HG03097 (cell line): ENCODE measurements at regions not wholly inside any gene's neighbourhood (a gene's known extent, or its start where the extent isn't known, plus 50 kb on each side); places are given as distances from the start of the nearest gene placed in this dataset.
"Not testable (repeated sequence)": the region's sequence is repeated elsewhere in the genome, so short reads cannot be mapped to it uniquely, and the experiment has no call there.

ENCODE experiments used
- ATAC-seq: cut with Tn5 transposase; IDR thresholded peaks from one replicate; pipeline ENCODE4 v1.9.1; 2021; ENCODE audit not compliant: unreplicated experiment, low FRiP score

DNA sequence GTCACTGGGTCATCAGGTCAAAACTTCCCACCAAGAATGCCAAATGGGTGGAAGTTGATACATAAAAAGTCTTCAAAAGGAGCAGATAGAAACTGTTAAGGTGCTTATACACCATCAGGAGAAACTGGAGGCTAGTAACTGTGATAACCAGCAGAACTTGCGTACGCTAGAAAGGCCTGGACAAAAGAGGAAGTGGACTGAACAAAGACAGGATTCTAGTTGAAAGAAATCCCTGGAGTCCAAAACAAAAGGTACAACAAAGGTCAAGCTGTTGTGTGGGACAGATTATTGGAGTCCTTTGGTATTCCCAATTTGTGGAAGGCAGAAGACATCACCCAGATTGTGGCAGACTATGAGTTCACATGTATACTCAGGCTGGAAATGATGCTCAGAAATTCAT lies 215.8 kb upstream of the PBX1 start:
- ATAC-seq = no peak

DNA sequence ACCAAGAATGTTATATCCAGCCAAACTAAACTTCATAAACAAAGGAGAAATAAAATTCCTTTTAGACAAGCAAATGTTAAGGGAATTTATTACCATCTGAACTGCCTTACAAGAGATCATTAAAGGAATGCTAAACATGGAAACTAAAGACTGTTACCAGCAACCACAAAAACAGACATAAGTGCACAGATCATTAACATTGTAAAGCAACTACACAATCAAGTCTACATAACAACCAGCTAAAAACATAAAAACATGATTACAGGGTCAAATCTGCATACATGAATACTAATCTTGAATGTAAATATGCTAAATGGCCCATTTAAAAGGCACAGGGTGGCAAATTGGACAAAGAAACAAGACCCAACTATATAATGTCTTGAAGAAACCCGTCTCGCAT lies 211.0 kb upstream of the PBX1 start:
- no peak for ATAC-seq

DNA sequence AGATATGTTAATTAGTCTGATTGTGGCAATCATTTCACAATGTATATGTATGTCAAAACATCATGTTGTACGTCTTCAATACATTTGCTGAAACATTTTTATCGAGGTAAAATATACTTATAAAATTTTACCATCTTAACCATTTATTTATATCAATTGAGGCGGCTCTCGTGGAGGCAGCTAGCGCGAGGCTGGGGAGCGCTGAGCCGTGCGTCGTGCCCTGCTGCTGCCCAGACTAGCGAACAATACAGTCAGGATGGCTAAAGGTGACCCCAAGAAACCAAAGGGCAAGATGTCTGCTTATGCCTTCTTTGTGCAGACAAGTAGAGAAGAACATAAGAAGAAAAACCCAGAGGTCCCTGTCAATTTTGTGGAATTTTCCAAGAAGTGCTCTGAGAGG lies 202.5 kb upstream of the PBX1 start:
- ATAC-seq = no peak

DNA sequence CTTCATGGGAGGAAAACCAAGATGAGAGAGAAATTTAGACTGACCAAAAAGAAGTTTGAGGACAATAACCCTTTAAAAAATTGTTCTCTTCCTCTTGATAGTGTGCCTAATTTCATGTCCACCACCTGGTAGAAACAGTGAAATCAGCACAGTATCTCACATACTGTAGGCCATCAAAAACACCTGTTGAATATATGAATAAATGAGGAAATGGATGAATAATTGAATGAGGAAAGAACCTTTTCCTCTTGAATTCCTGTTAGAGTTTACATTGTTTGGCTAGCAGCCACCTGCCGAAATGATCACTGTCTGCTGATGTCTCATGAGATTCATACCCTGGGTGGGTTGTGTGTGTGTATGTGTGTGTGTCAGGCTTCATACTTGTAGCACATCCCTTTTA lies 198.7 kb upstream of the PBX1 start:
- no peak for ATAC-seq

DNA sequence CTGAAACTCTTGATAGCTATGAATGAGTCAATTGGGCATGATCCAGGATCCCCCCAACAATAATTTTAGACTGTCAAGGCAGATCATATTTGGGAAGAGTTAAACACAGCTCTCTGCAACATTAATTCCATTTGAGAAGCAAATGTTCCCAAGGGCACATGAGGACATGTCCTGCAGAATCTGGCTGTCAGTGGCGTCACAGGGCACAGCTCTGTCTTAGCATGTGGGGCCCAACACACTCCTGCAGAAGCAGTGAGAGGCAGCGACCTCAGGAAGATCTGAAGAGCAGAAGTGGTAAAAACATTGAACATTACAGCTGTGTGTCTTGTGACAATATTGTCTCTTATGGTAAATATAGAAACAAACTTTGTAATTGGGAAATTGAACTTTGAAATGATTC lies 197.1 kb upstream of the PBX1 start:
- no peak for ATAC-seq

DNA sequence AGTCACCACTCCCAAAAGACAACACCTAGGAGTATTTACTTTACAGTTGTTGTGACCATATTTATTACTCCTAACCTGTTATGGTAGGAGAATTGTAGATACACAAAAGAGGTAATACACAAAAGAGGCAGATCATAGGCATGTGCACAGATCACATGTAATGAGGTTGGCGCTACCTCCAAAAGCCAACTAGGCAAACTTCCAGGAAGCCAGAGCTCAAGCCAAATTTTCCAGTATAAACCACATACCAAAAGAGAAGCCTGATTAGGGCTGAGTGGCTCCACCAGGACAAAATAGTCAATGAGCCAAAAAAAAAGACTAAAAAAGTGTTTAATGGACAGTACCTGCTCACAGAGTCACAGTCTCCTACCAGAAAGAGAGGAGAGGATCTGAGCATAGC lies 195.0 kb upstream of the PBX1 start:
- no peak for ATAC-seq

DNA sequence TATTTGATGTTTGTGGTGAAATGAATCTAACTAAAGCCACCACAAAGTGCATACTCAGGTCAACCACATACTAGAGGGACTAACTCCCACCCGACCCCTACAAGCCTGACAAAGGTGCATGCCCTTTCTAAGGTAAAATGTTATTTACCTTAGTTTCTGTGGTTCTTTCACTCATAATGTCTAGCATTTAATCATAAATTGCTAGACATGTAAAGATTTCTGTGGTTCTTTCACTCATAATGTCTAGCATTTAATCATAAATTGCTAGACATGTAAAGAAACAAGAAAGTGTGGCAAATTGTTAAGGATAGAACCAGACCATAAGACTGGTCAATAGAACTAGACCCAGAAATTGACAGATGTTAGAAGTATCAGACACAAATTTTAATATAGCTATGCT lies 193.0 kb upstream of the PBX1 start:
- no peak for ATAC-seq

DNA sequence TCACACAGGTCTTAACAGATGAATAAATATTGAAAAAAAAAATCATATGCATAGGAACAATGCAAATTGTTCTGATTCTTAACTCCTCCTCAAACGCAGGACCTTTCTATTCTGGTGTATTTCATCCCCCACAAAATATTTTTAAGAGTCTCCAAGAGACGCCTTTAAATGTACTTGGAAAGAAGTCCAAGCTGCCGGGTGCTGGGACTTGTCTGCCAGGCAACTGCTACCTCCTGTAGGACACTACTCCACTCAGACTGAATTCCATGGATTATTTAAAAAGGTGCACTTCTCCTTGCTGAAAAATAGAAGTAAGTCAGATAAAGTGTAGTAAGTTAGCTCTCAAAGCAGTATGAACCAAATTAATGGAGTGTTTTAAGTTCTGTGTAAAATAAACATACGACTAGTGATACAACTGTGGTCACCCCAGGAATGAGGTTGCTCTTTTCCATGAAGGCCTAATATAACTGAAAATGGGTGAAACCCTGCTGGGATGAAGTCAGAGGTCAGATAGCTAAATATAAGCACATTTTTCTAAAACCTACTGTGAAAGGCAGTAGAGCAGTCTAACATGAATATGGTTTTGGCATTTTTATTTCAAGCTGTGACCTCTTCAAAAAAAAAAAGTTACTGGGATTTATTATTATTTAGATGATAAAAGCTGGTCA lies 189.2 kb upstream of the PBX1 start:
- ATAC-seq = no peak

DNA sequence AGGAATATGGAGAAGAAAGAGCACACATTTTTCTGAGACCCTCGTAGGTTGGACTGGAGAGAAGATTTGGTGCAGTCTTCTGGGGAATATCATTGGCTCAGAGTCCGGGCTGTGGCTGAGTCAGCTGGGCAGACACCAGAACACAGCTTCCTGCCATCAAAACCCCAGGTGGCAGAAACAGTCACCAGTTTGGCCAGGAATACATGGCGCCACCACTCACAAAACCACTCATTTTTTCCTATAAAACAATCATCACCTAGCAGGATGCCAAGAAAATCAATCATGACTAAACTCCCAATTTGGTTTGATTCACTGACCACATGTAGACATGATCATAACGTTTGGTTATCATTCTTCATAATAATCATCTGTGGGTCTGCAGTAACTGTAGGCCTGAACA lies 178.1 kb upstream of the PBX1 start:
- no peak for ATAC-seq

DNA sequence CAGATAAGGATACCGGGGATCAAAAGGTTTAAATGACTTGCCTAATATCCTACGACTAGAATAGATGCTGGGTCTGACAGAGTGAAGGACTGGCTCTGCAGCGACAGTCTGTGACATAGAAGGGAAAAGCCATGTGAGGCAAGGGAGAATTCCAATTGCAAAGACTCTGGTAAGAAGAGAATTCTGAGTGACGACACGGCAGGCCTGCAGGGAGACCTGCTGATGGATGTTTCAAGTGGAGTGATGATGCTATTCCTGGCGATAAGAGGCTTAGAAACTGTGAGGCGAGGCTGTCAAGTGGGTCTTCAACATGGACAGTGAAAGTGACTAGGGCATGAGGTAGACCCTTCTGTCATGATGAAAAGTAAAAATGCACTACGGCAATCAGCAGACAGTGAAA lies 176.6 kb upstream of the PBX1 start:
- ATAC-seq = no peak

DNA sequence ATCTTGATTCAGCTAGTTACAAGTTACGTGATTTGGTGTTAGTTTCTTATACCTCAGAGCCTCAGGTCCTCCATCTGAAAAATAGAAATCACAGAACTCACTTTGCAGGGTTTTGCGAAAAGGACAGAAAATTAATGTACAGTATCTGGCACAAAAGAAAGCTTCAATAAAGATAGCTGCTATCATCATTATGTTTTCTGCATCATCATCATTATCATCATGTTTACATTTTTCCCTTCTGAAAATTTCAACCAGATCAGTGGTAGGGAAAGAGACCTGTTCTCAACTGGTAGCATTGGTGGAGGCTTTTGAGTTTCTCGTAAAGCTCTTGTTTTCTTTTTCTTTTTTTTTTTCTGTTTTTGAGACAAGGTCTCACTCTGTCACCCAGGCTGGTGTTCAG lies 174.7 kb upstream of the PBX1 start:
- ATAC-seq = no peak

DNA sequence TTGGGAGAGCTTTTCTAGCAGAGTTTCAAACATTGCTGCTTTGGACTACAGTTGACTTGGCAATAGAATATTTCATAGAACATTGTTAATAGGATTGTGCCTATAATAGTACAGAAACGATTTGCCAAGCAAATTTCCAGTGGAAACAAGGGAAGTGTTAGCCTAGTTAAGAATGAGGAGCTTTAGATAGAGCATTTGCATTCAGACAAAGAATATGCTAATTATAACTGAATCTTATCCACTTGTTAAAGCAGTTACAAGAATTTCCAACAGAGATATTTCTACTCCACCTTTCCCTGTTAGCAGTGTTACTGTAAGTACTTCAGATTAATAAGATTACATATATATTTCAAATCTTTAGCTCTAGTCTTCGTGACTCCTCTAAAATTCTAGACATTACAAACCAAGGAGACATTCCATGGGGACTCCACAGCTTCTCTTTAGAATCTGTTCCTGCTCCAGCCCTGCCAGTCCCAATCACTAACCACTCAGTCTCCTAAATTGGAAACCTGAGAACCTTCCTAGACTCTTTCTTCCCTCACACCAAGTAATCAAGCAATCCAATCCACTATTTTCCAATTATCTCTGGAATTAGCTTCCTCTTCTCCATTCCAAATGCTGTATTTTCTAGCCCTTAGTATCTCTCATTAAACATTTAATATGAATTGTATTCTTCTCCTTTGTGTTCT lies 141.8 kb upstream of the PBX1 start:
- no peak for ATAC-seq

DNA sequence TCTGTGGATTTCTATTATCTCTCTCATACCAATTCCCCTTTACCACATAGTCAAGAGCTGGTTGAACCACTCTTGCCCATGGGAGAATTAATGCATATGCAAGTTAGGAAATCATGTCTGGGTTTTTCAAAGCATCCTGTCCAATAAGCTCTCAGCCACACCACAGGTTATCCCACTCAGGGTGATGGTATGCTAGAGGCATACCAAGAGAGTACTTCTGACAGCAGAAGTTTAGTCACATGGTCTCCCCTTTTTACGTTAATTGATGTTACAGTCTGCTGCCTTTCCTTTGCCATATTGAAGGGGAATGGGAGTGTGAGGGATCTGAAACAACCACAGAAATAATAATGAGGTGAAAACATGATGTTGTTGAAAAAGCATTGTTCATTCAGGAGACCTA lies 135.8 kb upstream of the PBX1 start:
- no peak for ATAC-seq

DNA sequence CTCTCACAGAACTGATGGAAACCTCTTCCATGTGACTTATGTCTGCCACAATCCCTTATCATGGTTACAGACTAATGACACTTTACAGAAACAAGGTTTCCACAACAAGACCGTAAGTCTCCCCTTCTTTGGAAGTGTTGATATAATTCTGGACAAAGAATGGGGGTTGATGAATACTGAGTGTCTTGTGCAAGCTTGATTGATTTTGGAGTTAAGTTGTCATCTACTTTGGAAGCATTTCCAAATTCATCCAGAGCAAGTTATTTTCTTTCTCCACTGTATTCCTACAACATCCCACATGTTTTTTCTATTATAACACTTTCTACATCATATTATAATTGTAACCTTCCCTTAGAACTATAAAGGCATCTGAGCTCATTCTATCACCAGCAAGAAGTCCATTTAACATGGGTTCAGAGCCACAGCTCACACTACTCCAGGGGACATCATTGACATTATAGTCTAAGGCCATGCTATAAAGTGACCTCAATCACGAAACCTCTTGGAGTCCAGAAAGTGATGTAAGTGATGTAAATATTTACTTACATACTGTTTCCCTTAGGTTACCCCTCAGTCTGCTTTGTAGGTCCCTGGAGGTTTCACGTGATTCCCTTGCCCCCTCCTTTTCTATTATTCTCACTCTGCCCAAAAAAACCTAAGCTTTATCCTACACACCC lies 125.7 kb upstream of the PBX1 start:
- no peak for ATAC-seq

DNA sequence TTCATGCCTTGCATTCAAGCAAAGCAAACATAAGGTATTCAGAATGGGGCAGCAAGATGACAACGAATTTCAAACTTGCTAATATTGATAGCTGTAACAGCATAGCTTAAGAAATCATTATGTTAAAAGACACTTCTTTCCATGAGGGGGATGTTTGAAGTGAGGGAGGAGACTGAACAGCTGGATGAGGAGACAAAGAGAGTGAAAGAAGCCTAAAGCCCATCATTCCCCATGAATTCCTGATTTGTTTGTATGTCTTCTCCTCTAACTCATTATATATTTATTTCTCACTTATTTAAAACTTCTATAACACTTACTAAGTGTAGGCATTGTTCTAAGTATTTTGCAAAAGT lies 125.2 kb upstream of the PBX1 start:
- no peak for ATAC-seq

DNA sequence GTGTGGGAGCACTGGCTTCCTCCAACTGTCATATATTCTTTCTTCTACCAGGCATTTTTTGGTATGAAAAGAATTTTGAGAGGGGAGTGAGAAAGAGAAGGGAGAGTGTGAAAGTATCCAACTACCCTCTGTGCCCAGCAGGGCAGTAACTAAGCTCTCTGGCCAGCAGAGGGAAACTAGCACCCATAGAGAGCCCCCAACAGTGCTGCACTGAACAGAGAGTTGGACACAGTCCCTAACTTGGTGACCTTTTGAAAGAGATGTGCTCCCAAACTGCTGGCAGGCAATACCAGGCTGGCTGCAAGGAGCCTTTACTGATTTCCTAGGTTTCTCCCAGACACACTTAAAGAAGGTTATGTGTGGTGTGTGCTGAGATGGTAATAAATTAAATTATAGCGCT lies 118.8 kb upstream of the PBX1 start:
- ATAC-seq = no peak

DNA sequence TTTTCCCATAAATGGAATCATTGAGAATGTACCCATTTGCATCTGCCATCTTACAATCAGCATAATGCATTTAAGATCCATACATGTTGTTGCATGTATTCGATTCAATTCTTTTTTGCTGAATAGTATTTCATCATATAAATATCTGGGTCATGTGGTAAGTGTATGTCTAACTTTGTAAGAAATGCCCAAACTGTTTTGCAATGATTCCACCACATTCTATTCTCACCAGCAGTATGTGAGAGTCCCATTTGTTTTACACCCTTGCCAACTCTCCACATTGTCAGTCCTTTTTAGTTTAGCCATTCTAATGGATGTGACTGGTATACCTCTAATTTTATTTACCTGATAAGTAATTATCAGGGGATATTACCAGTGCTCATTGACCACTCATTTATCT lies 115.8 kb upstream of the PBX1 start:
- ATAC-seq = no peak

DNA sequence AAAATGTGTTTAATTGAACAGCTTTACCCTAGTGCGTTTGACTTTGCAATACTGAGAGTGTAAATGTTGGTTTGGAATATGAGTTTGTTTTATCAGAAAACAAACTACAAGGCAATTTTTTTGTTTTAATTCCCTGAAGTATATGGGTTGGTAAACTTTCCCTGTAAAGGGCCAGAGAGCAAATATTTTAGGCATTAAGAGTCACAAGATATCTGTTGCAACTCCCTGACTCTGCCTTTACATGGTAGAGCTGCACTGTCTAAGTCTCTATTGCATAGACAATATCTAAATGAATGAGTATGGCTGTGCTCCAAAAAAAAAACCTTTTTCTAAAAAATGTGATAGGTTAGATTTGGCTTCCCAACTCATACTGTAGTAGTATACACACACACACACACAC lies 115.1 kb upstream of the PBX1 start:
- no peak for ATAC-seq

DNA sequence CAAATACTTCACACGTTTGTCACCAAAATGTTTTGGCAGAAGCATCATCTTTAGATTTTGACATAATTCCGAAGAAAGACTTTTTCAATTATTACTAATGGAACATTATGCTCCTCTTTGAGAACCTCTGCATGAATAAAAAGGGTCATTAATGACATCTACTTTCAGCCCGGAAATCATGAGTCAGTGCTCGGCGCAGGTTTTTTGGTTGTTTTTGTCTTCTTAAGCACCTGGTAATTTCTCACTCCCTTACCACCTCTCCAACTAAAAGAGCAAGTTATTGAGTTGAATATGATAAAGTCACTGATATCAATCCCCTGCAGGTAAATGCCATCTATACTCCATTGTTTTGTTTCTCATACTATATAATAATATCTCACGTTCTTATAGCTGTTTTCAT lies 113.0 kb upstream of the PBX1 start:
- ATAC-seq = no peak

DNA sequence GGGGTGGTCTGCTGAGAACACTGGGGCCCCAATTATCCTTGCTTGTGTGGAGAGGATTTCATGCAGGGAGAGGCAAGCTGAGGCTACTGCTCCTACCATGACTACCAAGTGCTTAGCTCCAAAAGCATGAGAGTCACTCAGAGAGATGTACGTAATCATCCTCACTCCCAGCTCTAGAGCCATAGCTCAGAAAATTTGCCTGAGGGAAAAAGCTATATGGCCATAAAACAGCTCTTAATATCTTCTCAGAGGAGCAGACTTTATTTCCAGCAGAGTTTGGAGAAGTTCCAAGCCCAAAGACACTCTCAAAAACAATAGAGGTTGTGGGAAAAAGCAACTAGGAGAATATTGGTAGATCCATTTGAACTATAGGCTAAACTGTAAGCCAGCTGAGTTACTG lies 106.4 kb upstream of the PBX1 start:
- no peak for ATAC-seq

DNA sequence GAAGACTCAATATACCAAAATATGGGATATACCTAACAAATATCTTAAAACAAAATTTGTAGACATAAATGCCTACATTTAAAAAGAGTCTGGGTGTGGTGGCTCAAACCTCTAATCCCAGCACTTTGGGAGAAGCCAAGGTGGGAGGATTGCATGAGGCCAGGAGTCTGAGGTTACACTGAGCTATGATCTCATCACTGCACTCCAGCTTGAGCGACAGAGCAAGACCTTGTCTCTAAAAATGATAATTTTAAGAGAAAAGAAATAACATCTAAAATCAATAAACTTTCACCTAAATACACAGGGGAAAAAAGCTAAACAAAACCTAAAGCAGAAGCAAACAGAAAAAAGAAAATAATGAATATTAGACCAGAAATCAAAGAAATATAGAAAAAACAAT lies 102.7 kb upstream of the PBX1 start:
- ATAC-seq = no peak

DNA sequence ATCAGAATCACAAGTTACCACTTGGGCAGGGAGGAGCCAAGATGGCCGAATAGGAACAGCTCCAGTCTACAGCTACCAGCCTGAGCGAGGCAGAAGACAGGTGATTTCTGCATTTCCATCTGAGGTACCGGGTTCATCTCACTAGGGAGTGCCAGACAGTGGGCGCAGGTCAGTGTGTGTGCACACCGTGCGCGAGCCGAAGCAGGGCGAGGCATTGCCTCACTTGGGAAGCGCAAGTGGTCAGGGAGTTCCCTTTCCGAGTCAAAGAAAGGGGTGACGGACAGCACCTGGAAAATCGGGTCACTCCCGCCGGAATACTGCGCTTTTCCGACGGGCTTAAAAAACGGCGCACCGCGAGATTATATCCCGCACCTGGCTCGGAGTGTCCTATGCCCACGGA lies 99.8 kb upstream of the PBX1 start:
- not testable (repeated sequence) for ATAC-seq
